Dedifferentiated amniotic fluid mesenchymal stem cell (primary cell): ENCODE measurements at regions not wholly inside any gene's neighbourhood (a gene's known extent, or its start where the extent isn't known, plus 50 kb on each side); places are given as distances from the start of the nearest gene placed in this dataset.

Source experiments
- DNase-seq: peaks from one replicate; pipeline ENCODE4 v3.0.0-alpha.2; 2016; ENCODE audit errors: extremely low spot score

- DNase-seq, result no peak
Observed at GRCh38 chr2:56444339-56444738, 260.5 kb downstream of the CCDC85A start.

- DNase-seq, result peak; percentile 23
Observed at GRCh38 chr2:56448403-56449001, 264.7 kb downstream of the CCDC85A start.

- peak; percentile 26 for DNase-seq
Observed at GRCh38 chr2:56449002-56449431, 265.2 kb downstream of the CCDC85A start.

- no peak for DNase-seq
Observed at GRCh38 chr2:56449449-56449860, 265.7 kb downstream of the CCDC85A start.

GRCh38 chr2:56450047-56450446, 266.3 kb downstream of the CCDC85A start:
- no peak for DNase-seq

GRCh38 chr2:56450772-56451171, 267.0 kb downstream of the CCDC85A start:
- no peak for DNase-seq

GRCh38 chr2:56455642-56456041, 271.9 kb downstream of the CCDC85A start:
- DNase-seq, result no peak

GRCh38 chr2:56456791-56457190, 273.0 kb downstream of the CCDC85A start:
- DNase-seq, result no peak

GRCh38 chr2:56460508-56460907, 276.7 kb downstream of the CCDC85A start:
- DNase-seq, result no peak

GRCh38 chr2:56464066-56464465, 280.3 kb downstream of the CCDC85A start:
- DNase-seq, result no peak

- peak; percentile 66 for DNase-seq
Observed at GRCh38 chr2:56464613-56465012, 280.8 kb downstream of the CCDC85A start.

GRCh38 chr2:56465491-56465890, 281.7 kb downstream of the CCDC85A start:
- peak; percentile 26 for DNase-seq

GRCh38 chr2:56473524-56473923, 289.7 kb downstream of the CCDC85A start:
- DNase-seq, result no peak

- DNase-seq, result peak; percentile 42
Observed at GRCh38 chr2:56474412-56475158, 290.8 kb downstream of the CCDC85A start.

- no peak for DNase-seq
Observed at GRCh38 chr2:56475191-56475590, 291.4 kb downstream of the CCDC85A start.

GRCh38 chr2:56476509-56477071, 292.8 kb downstream of the CCDC85A start:
- no peak for DNase-seq

GRCh38 chr2:56478027-56478426, 294.2 kb downstream of the CCDC85A start:
- no peak for DNase-seq

GRCh38 chr2:56483081-56483480, 299.3 kb downstream of the CCDC85A start:
- no peak for DNase-seq

- no peak for DNase-seq
Observed at GRCh38 chr2:56484906-56485305, 301.1 kb downstream of the CCDC85A start.

GRCh38 chr2:56500317-56500716, 316.5 kb downstream of the CCDC85A start:
- no peak for DNase-seq

GRCh38 chr2:56502616-56503015, 318.8 kb downstream of the CCDC85A start:
- DNase-seq, result no peak

GRCh38 chr2:56505885-56506284, 322.1 kb downstream of the CCDC85A start:
- DNase-seq, result no peak

- no peak for DNase-seq
Observed at GRCh38 chr2:56508662-56509061, 324.9 kb downstream of the CCDC85A start.
